ENCODE measurements at regions not wholly inside any gene's neighbourhood (a gene's known extent, or its start where the extent isn't known, plus 50 kb on each side); places are given as distances from the start of the nearest gene placed in this dataset.
"Not testable (repeated sequence)": the region's sequence is repeated elsewhere in the genome, so short reads cannot be mapped to it uniquely, and the experiment has no call there.

- no peak for DNase-seq (ENCODE audit: low read depth in 3 of 3, low spot score in 2 of 3)
These were observed 154.4 kb downstream of the OXSM start for GRCh38 chr3:25944329-25944728.

GRCh38 chr3:25945366-25945765 lies 155.5 kb downstream of the OXSM start:
- DNase-seq (ENCODE audit: low read depth in 3 of 3, low spot score in 2 of 3): no peak

GRCh38 chr3:25945836-25946235 lies 155.9 kb downstream of the OXSM start:
- DNase-seq (ENCODE audit: low read depth in 3 of 3, low spot score in 2 of 3): no peak

GRCh38 chr3:25952133-25952532 lies 162.2 kb downstream of the OXSM start:
- no peak for DNase-seq (ENCODE audit: low read depth in 3 of 3, low spot score in 2 of 3)

GRCh38 chr3:25957026-25957425 lies 167.1 kb downstream of the OXSM start:
- DNase-seq (ENCODE audit: low read depth in 3 of 3, low spot score in 2 of 3): no peak

GRCh38 chr3:25960776-25961175 lies 170.9 kb downstream of the OXSM start:
- DNase-seq (ENCODE audit: low read depth in 3 of 3, low spot score in 2 of 3): no peak

- DNase-seq (ENCODE audit: low read depth in 3 of 3, low spot score in 2 of 3): no peak
These were observed 172.4 kb downstream of the OXSM start for GRCh38 chr3:25962255-25962654.

GRCh38 chr3:25964141-25964540 lies 174.3 kb downstream of the OXSM start:
- no peak for DNase-seq (ENCODE audit: low read depth in 3 of 3, low spot score in 2 of 3)

- DNase-seq (ENCODE audit: low read depth in 3 of 3, low spot score in 2 of 3): no peak
These were observed 177.5 kb downstream of the OXSM start for GRCh38 chr3:25967385-25967784.

GRCh38 chr3:25971736-25972135 lies 181.8 kb downstream of the OXSM start:
- no peak for DNase-seq (ENCODE audit: low read depth in 3 of 3, low spot score in 2 of 3)

GRCh38 chr3:25973122-25973521 lies 183.2 kb downstream of the OXSM start:
- no peak for DNase-seq (ENCODE audit: low read depth in 3 of 3, low spot score in 2 of 3)

GRCh38 chr3:25982756-25983155 lies 192.9 kb downstream of the OXSM start:
- no peak for DNase-seq (ENCODE audit: low read depth in 3 of 3, low spot score in 2 of 3)

- DNase-seq (ENCODE audit: low read depth in 3 of 3, low spot score in 2 of 3): no peak
These were observed 195.7 kb downstream of the OXSM start for GRCh38 chr3:25985621-25986020.

- no peak for DNase-seq (ENCODE audit: low read depth in 3 of 3, low spot score in 2 of 3)
These were observed 202.7 kb downstream of the OXSM start for GRCh38 chr3:25992606-25993005.

- no peak for DNase-seq (ENCODE audit: low read depth in 3 of 3, low spot score in 2 of 3)
These were observed 214.3 kb downstream of the OXSM start for GRCh38 chr3:26004172-26004571.

GRCh38 chr3:26011276-26011675 lies 221.4 kb downstream of the OXSM start:
- DNase-seq (ENCODE audit: low read depth in 3 of 3, low spot score in 2 of 3): no peak

GRCh38 chr3:26012241-26012745 lies 222.4 kb downstream of the OXSM start:
- no peak for DNase-seq (ENCODE audit: low read depth in 3 of 3, low spot score in 2 of 3)

GRCh38 chr3:26015752-26016151 lies 225.9 kb downstream of the OXSM start:
- no peak for DNase-seq (ENCODE audit: low read depth in 3 of 3, low spot score in 2 of 3)

- no peak for DNase-seq (ENCODE audit: low read depth in 3 of 3, low spot score in 2 of 3)
These were observed 229.0 kb downstream of the OXSM start for GRCh38 chr3:26018889-26019288.

- not testable (repeated sequence) for DNase-seq (ENCODE audit: low read depth in 3 of 3, low spot score in 2 of 3)
These were observed 234.3 kb downstream of the OXSM start for GRCh38 chr3:26024206-26024605.

- DNase-seq (ENCODE audit: low read depth in 3 of 3, low spot score in 2 of 3): no peak
These were observed 239.4 kb downstream of the OXSM start for GRCh38 chr3:26029321-26029720.

- DNase-seq (ENCODE audit: low read depth in 3 of 3, low spot score in 2 of 3): not testable (repeated sequence)
These were observed 252.2 kb downstream of the OXSM start for GRCh38 chr3:26042126-26042525.

- DNase-seq (ENCODE audit: low read depth in 3 of 3, low spot score in 2 of 3): no peak
These were observed 260.1 kb downstream of the OXSM start for GRCh38 chr3:26049951-26050350.
